ENCODE measurements at regions not wholly inside any gene's neighbourhood (a gene's known extent, or its start where the extent isn't known, plus 50 kb on each side); places are given as distances from the start of the nearest gene placed in this dataset.
A peak's percentile ranks its signal among the peaks of the same experiment; 100 is the strongest.

DNA sequence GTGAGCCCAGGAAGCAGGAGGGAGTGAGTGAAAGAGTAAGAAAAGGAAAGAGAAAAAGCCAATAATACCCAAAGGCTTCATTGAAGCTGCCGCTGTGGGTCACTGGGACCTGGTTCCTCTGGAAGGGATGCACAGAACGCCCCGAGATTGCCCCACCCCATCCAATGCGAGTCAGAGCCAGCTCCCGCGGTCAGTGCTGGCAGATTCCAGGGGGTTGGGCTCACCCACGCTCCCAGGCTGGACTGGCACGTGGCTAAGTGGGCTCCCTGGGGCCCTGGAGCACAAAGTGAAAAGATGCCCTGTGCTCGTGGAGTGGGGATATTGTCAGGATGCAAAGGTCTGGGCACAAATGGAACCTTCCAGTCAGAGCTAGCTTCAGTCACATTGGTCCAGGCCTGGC, 117.0 kb downstream of the OAT start:
- no peak for DNase-seq

DNA sequence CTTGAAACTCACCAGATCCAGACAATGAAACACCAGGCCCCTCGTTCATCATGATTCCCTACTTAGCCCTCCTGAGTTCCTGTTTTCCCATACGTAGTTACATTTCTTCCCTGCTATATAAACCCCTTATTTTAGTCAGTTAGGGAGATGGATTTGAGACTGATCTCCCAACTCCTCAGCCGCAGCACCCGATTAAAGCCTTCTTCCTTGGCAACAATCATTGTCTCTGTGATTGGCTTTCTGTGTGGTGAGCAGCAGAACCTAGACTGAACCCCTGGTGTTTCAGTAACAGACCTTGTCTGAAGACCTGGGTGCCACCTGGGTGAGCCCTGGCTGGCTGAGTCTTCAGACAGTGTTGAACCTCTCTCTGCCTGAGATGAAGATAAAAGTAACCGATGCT, 118.0 kb downstream of the OAT start:
- no peak for DNase-seq

DNA sequence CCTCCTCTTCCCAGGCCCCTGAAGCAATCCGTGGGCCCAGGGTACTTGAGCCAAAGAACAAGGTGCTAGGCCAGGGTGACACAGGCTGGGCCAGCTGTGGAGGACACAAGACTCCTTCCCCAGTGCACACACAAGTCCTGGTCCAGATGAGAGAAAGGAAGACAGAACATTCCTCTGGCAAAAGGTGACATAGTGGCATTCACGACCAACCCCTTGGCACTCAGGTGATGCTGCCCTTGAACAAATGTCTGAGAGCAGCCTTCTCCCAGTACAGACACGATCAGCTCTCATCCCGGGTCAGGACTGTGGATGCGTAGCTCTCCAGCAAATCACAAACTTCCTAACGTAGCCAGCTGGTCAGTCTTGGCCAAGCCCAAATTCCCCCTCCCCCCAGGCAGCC, 118.5 kb downstream of the OAT start:
- DNase-seq, result no peak

DNA sequence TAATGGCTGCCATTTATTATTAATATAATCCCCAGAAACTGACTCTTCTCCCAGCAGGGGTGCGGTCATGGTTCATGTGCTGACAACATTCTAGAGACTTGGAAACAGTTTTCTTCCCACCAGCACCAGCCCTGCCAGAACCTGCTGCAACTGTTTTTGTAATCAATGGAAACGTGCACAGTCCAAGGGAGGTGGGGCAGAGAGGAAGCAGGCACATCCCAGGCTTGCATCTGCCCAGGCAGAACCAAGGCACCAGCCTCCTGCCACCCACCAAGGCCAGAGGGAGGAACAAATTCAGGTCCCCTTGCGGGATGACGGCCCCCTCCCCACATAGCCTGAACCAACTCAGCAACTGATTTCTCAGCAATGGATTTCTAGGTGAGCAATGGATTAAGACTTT, 119.0 kb downstream of the OAT start:
- DNase-seq, result no peak

DNA sequence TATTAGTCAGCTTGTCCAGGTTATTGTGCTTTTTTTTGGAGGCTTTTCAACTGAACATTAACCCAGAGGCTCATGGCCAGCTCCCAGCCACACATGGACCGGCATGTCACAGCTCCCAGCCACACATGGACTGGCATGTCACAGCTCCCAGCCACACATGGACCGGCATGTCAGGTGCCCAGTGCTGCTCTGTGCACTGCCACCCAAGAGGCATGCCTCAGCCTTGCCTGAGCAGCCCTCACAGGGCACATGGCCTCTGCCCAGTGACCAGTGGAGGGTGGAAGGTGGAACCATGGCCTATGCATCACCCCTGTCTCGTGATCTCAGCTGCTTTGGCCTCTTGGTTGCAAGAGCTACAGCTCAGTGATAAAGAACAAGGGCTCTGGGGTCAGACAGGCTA, 119.8 kb downstream of the OAT start:
- DNase-seq, result no peak

DNA sequence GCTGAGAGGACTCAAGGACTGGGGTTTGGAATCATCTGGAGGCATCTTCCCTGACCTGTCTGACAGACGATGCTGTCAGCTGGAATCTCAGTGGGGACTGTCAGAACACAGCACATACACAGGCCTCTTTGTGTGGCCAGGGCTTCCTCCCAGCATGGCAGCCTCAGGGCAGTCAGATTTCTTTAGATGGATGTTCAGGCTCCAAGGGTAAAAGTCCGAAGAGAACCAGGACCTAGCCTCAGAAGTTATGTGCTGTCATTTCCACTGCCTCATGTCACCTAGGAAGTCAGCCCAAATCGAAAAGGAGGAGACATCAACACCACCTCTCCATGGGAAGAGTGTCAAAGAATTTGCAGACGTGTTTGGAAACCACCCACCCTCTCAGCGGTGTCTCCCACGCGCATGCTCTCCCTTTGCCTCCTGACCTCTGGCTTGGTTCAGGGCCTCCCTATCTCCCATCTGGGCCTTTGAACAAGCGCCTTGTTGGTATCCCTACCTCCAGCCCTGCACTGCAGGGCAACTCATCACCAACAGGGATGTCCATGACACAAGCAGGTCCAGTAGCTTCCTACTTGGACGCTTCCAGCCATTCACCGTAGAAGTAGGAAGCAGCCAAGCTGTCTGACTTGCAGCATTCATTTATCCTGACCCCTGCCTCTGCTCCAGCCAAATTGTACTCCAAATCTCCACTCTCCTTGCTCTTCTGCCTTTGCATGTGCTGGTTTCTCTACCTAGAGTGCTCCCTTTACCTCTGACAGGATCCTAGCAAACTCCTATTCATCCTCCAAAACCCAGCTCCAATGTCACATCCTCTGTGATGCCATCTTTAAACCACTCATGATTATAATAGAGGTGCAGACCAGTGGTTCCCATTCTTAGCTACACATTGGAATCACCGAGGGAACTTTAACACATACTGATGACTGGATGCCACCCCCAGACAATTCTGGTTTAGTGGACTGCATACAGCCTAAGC, 121.6 kb downstream of the OAT start:
- DNase-seq, result no peak

DNA sequence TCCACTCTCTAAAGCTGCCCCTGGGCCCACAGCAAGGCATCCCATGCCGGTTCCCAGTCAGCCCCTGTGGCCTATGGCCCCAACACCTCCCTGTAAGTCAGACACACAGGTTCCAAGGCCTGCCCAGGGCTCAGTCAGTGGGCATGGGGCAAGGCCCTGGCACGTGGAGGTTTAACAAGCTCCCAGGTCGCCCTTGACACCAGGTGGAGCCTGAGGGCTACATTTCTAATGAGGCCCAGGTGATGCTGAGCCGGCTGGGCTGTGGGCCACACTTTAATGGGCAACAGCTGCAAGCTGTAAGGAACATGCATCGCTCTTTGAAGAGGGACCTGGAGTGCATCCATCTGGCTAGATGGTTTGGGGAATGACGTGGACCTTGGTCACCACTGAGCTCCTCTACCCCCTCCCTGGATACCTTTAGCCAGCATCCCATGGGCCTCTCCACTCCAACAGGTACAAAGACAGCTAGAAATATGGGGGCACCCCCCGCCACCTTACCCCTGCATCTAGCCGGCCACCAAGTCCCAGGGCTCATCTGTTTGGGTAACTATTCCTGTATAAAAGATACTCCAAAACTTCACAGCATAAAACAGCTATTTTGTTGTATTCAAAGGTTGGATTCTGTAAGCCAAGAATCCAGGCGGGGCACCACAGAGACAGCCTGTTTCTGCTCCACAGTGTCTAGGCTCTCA, 122.5 kb downstream of the OAT start:
- no peak for DNase-seq

DNA sequence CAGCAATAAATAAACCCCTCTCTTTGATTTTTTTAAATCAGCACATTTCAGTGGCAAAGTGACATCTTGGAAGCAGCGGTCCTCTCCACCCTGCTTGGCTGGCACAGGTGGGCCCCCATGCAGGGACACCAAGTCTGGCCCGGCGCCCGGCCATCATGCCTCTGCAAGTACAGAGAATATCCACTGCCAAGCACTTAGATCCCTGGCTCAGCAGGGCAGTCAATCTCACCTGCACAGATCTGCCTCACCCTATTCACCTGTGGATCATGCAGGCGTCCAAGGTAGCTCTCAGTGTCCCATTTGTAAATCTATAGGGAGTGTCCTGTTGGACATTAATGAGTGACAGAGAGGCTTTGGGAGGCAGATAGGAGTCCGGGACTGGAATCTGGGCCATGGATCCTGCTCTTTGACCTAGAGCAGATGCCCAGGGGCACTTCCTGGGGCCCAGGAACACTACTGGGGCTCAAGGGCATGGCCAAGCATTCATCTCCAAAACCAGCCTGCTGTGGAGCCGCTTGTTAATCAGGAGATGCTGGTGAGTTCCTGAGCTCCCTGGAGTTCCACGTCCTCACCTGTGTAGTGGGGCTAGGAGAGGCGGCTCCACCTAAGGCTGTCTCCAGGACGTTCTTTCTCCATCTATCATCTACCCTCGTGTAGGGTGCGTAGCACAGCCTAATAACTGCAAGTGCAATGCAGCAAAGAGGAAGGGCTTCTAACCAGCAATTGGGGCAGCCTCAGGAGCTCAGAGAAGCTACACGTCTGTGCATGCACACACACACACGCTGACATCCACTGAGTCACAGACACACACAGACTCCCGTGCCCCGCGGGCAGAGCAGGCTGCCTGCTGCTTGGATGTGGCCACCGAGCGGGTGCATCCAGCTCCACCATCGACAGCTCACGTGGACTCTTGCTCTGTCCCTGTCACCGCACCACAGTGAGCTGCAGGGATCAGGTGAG, 123.6 kb downstream of the OAT start:
- DNase-seq, result no peak

DNA sequence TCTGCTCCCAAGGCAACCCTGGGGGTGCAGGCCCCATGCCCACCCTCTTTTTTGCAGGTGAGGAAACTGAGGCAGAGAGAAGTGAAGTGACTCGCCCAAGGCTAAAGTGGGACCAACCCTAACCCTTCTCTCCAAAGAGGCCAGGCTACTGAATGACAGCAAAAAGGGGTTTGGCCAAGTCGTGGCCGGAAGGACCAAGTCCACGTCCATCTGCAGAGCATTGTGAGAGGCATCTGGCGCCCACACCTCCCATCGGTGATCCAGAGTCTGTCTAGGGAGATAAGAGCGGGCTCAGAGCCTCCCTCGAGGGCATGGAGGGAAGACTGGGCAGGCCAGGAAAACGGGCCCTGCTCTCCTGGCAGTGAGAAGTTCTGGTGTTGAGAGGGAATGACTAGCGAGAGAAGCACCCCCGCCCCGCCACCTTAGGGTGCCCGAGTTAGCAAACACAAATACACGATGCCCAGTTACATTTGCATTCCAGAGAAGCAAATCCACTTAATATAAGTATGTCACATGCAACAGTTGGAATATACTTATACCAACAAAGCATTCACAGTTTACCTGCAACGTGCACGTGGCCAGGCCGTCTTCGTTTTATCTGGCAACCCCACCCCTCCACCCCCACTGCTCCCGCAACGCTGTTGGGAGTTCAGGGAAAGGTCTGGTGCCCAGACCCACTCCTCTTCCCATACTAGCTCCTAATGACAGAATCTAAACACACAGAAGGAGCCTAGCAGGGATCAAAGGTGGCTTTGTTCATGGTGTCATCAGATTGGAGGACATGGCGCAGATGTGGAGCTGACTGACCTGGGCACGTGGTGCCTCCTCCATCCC, 124.9 kb downstream of the OAT start:
- no peak for DNase-seq

DNA sequence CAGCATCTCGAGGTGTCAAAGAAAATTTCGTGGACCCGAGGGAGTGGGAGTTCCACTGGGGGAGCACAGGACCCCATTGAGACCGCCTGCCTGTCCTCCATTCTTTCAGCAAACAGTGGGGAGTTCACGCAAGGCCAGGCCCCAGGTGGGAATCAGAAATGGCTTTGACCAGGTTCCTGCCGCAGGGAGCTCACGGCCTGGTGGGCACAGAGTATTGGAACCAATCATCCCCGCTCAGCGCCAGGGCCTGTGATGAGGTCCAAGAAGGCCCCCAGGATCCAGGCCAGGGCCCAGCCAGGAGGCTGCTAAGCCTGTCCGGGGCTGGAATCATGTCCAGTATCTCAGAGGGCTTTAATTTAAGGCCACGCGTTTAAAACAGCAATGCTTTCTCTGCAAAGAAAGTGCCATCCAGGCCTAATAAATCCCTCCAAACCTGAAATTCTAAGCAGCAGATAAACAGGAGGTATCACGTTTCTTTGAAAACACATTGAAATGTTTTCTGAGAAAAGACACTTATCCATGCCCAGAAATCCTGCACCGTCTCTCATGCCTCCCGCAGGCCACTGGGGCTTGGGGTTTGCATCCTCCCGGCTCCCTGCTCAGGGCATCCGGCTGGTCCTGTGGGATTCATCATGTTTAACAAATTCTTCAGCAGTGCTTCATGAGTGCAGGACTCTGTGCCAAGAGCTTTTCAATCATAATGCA, 125.7 kb downstream of the OAT start:
- no peak for DNase-seq

DNA sequence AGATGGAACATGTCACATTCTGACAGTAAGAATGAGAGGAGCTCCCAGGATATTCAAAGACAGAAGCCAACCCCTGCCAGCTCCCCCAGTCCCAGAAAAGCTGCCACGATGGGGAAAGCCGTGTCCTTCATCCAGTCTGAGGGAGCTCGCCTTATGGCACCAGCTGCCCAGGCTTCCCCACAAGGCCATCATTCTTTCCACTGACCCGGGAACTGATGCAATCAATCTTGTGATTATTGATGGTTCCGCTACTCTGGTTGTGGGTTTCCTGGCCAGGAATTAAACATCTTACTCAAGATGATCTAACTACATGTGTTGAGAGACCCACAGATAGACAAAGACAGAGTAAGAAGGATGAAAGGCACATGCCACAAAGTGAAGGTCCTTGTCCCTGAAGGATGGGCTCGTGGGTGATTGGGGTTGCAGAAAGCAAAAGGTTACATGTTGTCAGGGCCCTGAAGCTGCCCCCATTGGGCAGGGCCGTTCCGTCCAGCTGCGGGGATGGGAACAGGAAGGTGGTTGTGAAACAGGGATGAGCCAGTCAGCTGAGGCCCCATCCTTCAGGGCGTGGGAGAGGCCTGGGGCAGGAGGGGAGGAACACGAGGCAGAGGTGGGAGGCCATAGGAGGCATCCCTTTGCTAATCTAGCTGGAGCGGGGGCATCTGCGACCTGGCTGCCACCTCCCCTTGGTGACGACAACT, 127.6 kb downstream of the OAT start:
- peak in 1 of 2 donors; percentile 62 for DNase-seq

DNA sequence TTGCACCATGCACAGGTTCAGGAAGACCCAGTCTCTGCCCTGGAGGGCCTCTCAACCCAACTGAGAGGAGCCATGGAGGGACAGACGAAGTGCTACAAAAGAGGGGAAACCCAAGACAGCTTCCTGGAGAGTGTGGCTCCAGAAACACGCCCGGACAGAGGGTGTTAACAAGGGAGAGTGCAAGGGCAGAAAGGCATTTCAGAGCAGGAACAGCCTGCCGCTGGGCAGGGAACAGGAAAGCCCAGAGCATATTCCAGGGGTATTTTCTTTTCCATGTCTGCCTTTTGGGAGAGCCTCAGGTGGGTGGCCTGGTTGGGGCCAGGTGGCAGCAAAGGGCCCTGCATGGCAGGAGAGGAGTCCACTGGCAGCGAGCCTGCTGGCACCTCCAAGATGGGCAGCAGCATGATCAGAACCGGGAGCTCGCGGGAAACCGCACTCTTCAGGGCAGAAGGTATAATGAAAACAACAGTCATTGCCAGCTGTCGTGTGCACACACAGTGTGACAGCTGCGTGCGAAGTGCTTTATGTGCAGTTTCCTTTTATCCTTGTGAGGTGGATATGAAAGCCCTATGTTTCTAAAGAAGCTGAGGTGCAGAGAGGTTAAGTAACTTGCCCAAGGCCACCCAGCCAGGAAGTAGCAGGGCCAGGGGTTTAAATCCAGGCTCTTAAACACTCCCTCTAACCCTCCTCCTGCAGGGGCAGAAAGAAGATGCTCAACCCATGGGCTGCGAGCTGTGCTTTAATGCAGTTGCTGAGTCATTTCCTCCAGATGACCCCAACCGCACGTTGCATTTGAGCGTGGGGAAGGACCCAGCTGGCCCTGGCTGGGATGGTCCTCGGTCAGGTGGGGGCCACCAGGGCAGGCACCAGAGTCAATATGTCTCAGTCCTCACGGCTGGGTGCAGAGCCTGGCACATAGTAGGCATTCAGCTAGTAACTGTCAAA, 128.6 kb downstream of the OAT start:
- DNase-seq, result peak in 1 of 2 donors; percentile 56

DNA sequence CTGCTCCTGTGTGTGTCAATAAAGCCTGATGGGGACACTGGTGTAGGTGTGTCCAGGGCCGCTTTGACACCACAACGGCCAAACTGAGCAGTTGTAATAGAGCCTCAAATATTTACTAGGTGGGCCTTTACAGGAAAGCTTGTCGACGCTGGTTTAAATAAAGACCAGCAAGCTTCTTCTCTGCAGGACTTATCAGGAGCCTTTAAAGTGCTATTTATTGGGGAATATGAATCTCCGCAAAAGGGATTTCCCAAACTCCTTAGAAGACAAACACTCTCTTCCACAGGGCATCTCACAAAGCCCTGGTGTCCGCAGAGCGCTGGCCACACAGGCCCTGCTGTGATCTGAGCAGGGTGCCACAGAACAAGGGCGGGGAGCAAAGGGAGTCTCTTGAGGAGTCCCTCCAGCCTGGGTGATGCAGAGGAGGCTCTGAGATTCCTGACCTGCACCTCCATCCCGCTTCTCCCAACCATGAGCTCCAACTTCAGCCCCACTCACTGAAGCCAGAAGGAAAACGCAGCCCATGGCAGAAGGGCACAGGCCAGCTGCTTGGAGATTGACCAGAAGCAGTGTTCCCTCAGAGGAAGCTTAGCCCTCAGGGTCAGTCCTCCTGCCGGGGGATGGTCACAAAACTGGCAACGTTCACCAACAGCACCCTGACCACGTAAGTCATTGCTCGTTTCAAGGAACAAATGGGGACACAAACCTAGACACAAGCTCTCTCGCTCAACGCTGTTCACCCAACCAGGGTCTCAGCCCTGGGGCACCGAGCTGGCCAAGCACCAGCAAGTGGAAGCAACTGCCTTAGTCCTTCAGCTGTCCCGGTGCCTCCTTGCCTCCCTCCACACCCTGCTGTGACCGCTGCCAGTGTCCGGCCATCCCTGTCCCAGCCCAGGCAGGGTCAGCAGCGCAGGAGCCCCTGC, 129.5 kb downstream of the OAT start:
- DNase-seq, result no peak

DNA sequence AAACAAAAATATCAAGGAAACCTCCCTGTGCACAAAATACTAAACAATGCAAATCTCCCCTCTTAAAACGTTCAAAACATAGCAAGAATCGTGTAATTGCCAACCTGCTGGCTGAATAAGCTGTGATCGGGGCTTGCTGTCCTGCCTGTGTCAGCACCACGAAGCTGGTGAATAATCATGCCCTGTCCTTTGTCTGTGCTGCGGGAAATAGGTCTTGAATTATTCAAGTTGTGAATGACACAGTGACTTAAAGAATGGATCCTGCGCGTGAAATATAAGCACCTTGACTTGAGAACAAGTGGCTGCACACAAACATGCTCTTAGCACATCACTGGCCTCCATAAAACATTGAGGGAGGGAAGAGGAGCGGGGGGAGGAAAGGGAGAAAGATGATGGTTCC, 130.2 kb downstream of the OAT start:
- no peak for DNase-seq

DNA sequence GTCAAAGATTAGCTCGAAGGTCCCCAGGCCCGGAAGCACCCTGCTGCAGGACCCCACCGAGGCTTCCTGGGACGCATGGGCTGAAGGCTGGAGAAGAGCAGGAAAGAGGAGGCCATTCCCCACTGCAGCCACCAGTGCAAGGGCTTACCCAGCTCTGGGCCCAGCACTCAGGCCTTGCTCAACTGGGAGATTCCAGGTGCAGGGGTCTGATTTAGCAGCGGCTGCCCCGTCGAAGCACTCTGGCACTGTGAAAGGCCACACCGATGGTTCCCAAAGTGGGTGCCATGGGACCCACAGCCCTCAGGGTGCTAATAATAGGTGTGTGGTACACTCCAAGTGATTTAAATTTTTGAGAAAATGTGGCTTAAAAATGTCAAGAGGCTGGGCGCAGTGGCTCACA, 130.9 kb downstream of the OAT start:
- no peak for DNase-seq

DNA sequence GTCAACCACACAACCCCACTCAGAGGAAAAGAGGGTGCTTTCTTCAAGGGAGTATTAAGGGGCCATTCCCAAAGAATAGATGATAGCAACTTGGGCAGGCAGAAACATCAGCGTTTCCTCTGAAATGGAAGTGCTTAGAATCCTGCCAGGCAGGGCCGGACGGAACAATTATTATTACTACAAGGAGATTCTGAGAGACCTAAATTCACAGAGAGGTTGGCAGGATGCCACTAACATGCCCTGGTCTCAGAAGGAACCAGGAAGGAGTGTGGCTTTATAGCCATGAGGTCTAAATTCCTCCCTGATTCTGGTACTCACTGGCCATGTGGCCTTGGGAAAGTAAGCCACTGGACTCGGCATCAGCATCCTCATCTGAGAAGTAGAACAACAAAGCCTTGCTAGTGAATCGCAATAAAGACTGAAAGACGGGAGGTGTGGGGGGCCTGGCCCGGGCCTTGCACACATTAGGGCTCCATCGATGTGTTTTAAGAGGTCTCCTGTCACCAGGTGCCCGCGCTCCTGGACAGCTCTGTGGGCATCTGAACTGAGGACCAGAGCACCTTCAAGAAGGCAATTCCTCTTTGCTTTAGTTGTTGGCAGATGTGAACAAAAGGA, 131.5 kb downstream of the OAT start:
- no peak for DNase-seq

DNA sequence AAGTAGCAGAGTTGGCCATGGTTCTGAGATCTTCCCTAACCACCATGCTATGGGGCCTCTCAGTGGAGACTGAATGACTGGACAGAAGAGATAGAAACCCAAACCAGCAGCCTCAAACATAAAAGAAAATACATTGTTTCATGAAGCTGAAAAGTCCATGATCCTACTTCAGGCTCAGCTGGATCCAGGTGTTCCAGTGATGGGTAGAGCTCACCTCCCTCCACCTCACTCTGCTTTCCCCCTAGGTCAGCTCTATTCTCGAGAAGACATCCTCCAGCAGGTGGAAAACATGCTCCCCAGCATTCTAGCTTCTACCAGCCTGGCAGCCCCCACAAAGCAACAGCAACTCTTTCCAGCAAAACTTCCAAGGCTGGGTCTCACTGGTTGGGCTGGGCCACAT, 132.1 kb downstream of the OAT start:
- DNase-seq, result no peak
